Calu3 (cell line): ENCODE measurements at regions not wholly inside any gene's neighbourhood (a gene's known extent, or its start where the extent isn't known, plus 50 kb on each side); places are given as distances from the start of the nearest gene placed in this dataset.

ENCODE experiments used
- BruUV-seq: library from RNA; stranded (reverse); fragments of 400-500 nt; replicated peaks from 2 replicates; lab custom pipeline; 2021; lab: Mats Ljungman, UMichigan
- CTCF ChIA-PET: fragments of 300-600 bp; sonication (Branson Sonifier 250); formaldehyde crosslinking; loops from one replicate; lab custom pipeline; 2022; ENCODE audit warnings: antibody characterized with exemption; lab: Charles Lee
- DNase-seq: peaks from one replicate; pipeline ENCODE4 v3.0.0; 2022
- H3K27ac Mint-ChIP-seq: one replicate; pipeline ENCODE4 v1.8.0; 2022; ENCODE audit warnings: mixed read lengths; ENCODE audit not compliant: unreplicated experiment
- H3K27me3 Mint-ChIP-seq: one replicate; pipeline ENCODE4 v1.8.0; 2022; ENCODE audit warnings: mixed read lengths; ENCODE audit not compliant: unreplicated experiment
- H3K36me3 Mint-ChIP-seq: one replicate; pipeline ENCODE4 v1.8.0; 2022; ENCODE audit warnings: mild to moderate bottlenecking, moderate library complexity, mixed read lengths; ENCODE audit not compliant: insufficient read depth, unreplicated experiment
- H3K4me1 Mint-ChIP-seq: one replicate; pipeline ENCODE4 v1.8.0; 2022; ENCODE audit warnings: mild to moderate bottlenecking, low read depth, mixed read lengths; ENCODE audit not compliant: unreplicated experiment
- H3K4me3 Mint-ChIP-seq: one replicate; pipeline ENCODE4 v1.8.0; 2022; ENCODE audit warnings: mild to moderate bottlenecking, low read depth, moderate library complexity, mixed read lengths; ENCODE audit not compliant: unreplicated experiment
- H3K9me3 Mint-ChIP-seq: one replicate; pipeline ENCODE4 v1.8.0; 2022; ENCODE audit warnings: low read depth, mixed read lengths; ENCODE audit not compliant: unreplicated experiment
- CTCF ChIP-seq: fragments of 200-600 bp; IDR thresholded peaks from one replicate; pipeline ENCODE4 v1.8.0; 2022; ENCODE audit warnings: antibody characterized with exemption; ENCODE audit not compliant: unreplicated experiment
- intact Hi-C: fragments of 100-400 bp; cut with micrococcal nuclease; formaldehyde crosslinking; loops from one replicate; pipeline ENCODE4 v1.10.0; 2022; ENCODE audit not compliant: unreplicated experiment

DNA sequence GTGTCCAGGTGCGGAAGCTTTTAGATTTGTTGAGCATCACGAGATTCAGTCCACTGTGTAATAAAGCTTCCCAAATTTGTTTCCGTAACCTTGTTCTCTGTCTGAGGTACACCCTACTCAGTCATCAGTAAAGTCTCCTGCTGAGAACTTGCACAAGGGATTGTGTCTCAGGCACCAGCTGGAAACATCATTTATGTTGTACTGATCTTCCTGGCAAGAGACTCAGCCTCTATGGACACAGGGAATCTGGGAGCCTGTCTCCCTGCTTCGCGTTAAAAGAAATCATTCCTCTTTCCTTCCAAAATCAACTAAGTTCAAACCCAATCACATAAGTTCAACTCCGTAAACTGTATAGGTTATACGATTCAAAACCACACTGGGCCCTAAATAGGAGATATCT lies 336.8 kb downstream of the GPR37 start:
- no peak for TF ChIP-seq CTCF
- CTCF ChIA-PET = no interaction called here
- H3K27ac Mint-ChIP-seq = no peak overlapping the region
- H3K4me3 Mint-ChIP-seq = no peak overlapping the region
- DNase-seq = no peak
- intact Hi-C loops = no loop called here
- H3K27me3 Mint-ChIP-seq = no peaks in the 10 kb centered on the region
- no TSS peak for BruUV-seq
- no peaks in the 10 kb centered on the region for H3K9me3 Mint-ChIP-seq
- no peaks in the 10 kb centered on the region for H3K36me3 Mint-ChIP-seq
- H3K4me1 Mint-ChIP-seq = peaks cover 5% of the 10 kb centered on the region

DNA sequence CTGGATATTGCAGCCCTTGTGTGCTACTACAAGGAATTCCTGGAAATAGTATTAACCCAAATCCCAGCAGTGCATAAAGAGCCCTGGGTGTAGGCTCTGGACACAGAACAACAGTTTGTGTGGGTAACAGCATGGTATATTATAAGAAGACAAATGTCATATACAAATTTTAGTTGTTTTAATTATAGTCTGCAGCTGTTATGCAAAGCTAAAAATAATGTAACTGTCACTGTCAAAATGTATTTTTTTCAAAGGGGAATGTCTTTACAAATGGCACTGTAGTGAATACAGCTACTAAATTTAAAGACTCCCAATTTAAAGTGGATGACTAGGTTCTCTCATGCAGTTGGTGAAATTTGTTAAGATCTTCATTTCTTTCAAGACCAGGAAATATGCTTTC lies 339.0 kb downstream of the GPR37 start:
- Mint-ChIP-seq H3K9me3 (no peaks in the 10 kb centered on the region), H3K27ac (no peak overlapping the region), H3K36me3 (no peaks in the 10 kb centered on the region), H3K4me1 (peaks cover 5% of the 10 kb centered on the region), H3K4me3 (no peak overlapping the region), H3K27me3 (no peaks in the 10 kb centered on the region)
- CTCF ChIA-PET = no interaction called here
- DNase-seq = no peak
- no TSS peak for BruUV-seq
- no peak for TF ChIP-seq CTCF
- intact Hi-C loops = no loop called here

DNA sequence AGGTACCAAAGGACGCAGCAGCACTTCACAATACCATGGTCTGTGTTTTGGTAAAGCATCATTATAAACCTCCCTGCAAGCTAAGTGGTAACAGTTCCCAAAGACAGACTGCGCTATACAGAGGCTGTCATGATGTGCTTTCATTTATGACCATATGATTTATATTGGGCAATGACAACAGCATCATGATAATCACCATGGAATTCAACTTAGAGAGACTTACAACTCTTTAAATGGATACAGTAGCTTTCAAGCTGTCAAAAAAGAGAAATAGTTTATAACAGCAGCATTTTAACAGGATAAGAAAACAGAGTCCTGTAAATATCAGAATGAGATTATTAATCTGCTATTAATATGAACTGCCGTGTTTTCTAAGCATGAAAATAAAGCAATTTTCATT lies 341.7 kb downstream of the GPR37 start:
- Mint-ChIP-seq H3K36me3 (no peaks in the 10 kb centered on the region), H3K27ac (no peak overlapping the region), H3K27me3 (no peaks in the 10 kb centered on the region), H3K4me1 (no peaks in the 10 kb centered on the region), H3K9me3 (no peaks in the 10 kb centered on the region), H3K4me3 (no peak overlapping the region)
- no TSS peak for BruUV-seq
- DNase-seq = no peak
- TF ChIP-seq CTCF = no peak
- CTCF ChIA-PET = no interaction called here
- intact Hi-C loops = no loop called here

DNA sequence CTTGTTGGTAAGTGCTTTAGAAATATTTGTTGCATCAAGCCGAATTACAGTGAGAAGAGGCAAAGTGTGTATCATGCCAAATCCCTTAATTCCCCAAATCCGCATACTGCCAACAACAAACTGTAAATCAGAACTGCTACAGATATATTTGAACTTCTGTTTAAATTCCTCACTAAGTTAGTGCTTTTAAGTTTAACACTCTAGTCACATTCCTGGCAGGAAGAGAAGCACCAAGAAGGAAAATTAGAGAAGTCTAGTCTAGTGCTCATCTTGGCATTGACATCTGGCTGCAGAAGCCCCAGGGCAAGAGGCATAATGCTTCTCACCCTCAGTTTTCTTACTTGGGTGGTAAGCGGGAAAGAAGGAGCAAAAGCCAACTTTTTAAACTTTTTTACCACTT lies 343.5 kb downstream of the GPR37 start:
- no peak for TF ChIP-seq CTCF
- H3K27ac Mint-ChIP-seq = no peak overlapping the region
- H3K4me1 Mint-ChIP-seq = no peaks in the 10 kb centered on the region
- CTCF ChIA-PET = no interaction called here
- intact Hi-C loops = no loop called here
- DNase-seq = no peak
- no peak overlapping the region for H3K4me3 Mint-ChIP-seq
- H3K9me3 Mint-ChIP-seq = no peaks in the 10 kb centered on the region
- H3K27me3 Mint-ChIP-seq = no peaks in the 10 kb centered on the region
- no peaks in the 10 kb centered on the region for H3K36me3 Mint-ChIP-seq
- no TSS peak for BruUV-seq
